B cell (primary cell): ENCODE measurements at regions not wholly inside any gene's neighbourhood (a gene's known extent, or its start where the extent isn't known, plus 50 kb on each side); places are given as distances from the start of the nearest gene placed in this dataset.

Experiments used
- ATAC-seq: fragments of 200-7000 bp; cut with Tn5 transposase; one replicate; pipeline ENCODE4 v1.10.0; 2021; ENCODE audit warnings: low read depth, mild to moderate bottlenecking, moderate number of reproducible peaks, moderate library complexity
- CTCF ChIA-PET: fragments of 350-600 bp; sonication (Branson Sonifier 250); formaldehyde crosslinking; loops from one replicate; lab custom pipeline; 2021; ENCODE audit warnings: antibody characterized with exemption, inconsistent platforms; lab: Charles Lee
- POLR2A ChIA-PET: fragments of 350-600 bp; sonication (Branson Sonifier 250); formaldehyde crosslinking; loops from one replicate; lab custom pipeline; 2021; ENCODE audit warnings: antibody characterized with exemption; lab: Charles Lee
- DNase-seq: peaks from one replicate; pipeline ENCODE4 v3.0.0; 2013
- H2AFZ ChIP-seq: 2 replicates; pipeline ENCODE4 v1.6.1; 2012; ENCODE audit warnings: mild to moderate bottlenecking, low read depth, low read length; ENCODE audit not compliant: insufficient read depth, poor library complexity, severe bottlenecking
- H3K27ac ChIP-seq, 2 donors: 1 replicate in 1 of 2; 2 replicates in 1 of 2; pipeline ENCODE4 v1.5.1; 2012 to 2013; ENCODE audit warnings: low read length in 2 of 2, mild to moderate bottlenecking in 2 of 2, moderate library complexity in 1 of 2
- H3K27me3 ChIP-seq, 4 experiments: fragments of 200-600 bp in 1 of 4; sonication (generic) in 1 of 4; replicated peaks in 1 of 4; 1 replicate in 2 of 4; 2 replicates in 2 of 4; pipeline versions ENCODE4 v1.6.1 to v1.7.0; 2013 to 2016; ENCODE audit warnings: low read length in 3 of 4, mild to moderate bottlenecking in 2 of 4, mixed read lengths in 1 of 4, moderate library complexity in 1 of 4; ENCODE audit not compliant: insufficient read depth in 4 of 4, control insufficient read depth in 3 of 4; ENCODE audit errors: control extremely low read depth in 1 of 4
- H3K36me3 ChIP-seq, 2 experiments: replicated peaks in 1 of 2; 1 replicate in 1 of 2; 2 replicates in 1 of 2; pipeline versions ENCODE4 v1.6.1 to v1.7.1; 2013; ENCODE audit warnings: low read length in 1 of 2; ENCODE audit not compliant: insufficient read depth in 2 of 2, control insufficient read depth in 1 of 2; ENCODE audit errors: control extremely low read depth in 1 of 2, extremely low read depth in 1 of 2
- H3K4me1 ChIP-seq, 2 donors: fragments of 200-600 bp in 1 of 2; sonication (generic) in 1 of 2; 1 replicate in 1 of 2; 2 replicates in 1 of 2; pipeline versions ENCODE4 v1.5.1 to v1.6.1; 2013 to 2017; ENCODE audit warnings: low read length in 2 of 2; ENCODE audit not compliant: control insufficient read depth in 2 of 2, insufficient read depth in 2 of 2
- H3K4me2 ChIP-seq: replicated peaks from 2 replicates; pipeline ENCODE3; 2012; ENCODE audit warnings: mild to moderate bottlenecking, low read depth, low read length; ENCODE audit not compliant: poor library complexity, severe bottlenecking
- H3K4me3 ChIP-seq, 5 experiments: fragments of 200-600 bp in 1 of 5; sonication (generic) in 1 of 5; 1 replicate in 3 of 5; 2 replicates in 2 of 5; pipeline versions ENCODE4 v1.5.1 to v1.7.0; 2011 to 2016; ENCODE audit warnings: low read length in 4 of 5, mild to moderate bottlenecking in 4 of 5, low read depth in 2 of 5, control low read depth in 1 of 5, moderate library complexity in 1 of 5; ENCODE audit not compliant: insufficient read depth in 1 of 5; ENCODE audit errors: control extremely low read depth in 1 of 5, extremely low read depth in 1 of 5
- H3K79me2 ChIP-seq: fragments of 200-600 bp; sonication (generic); one replicate; pipeline ENCODE4 v1.6.0; 2016; ENCODE audit warnings: low read length; ENCODE audit not compliant: control insufficient read depth, insufficient read depth
- H3K9ac ChIP-seq: fragments of 200-600 bp; sonication (generic); 2 replicates; pipeline ENCODE4 v1.6.1; 2017; ENCODE audit warnings: mild to moderate bottlenecking, low read length, moderate library complexity
- H3K9me3 ChIP-seq, 3 donors: one replicate each; pipeline versions ENCODE4 v1.6.1 to v1.7.1; 2013; ENCODE audit warnings: low read length in 2 of 3; ENCODE audit not compliant: control insufficient read depth in 2 of 3, insufficient read depth in 1 of 3; ENCODE audit errors: control extremely low read depth in 1 of 3
- H4K20me1 ChIP-seq: 2 replicates; pipeline ENCODE4 v1.6.0; 2012; ENCODE audit warnings: mild to moderate bottlenecking, low read length; ENCODE audit not compliant: insufficient read depth, control insufficient read depth, poor library complexity, severe bottlenecking
- H3K27ac Mint-ChIP-seq: one replicate; pipeline ENCODE4 v1.8.0; 2021; ENCODE audit warnings: mixed read lengths
- H3K27me3 Mint-ChIP-seq: one replicate; pipeline ENCODE4 v1.8.0; 2021; ENCODE audit warnings: mixed read lengths
- H3K4me1 Mint-ChIP-seq: one replicate; pipeline ENCODE4 v1.8.0; 2021; ENCODE audit warnings: mixed read lengths
- H3K4me3 Mint-ChIP-seq: one replicate; pipeline ENCODE4 v1.8.0; 2021; ENCODE audit warnings: mixed read lengths
- H3K9me3 Mint-ChIP-seq: one replicate; pipeline ENCODE4 v1.8.0; 2022; ENCODE audit warnings: mixed read lengths; ENCODE audit not compliant: insufficient read depth
- EZH2 ChIP-seq: IDR thresholded peaks from 2 replicates; pipeline ENCODE4 v1.6.1; 2012; ENCODE audit warnings: borderline replicate concordance, low read depth, mild to moderate bottlenecking, moderate library complexity, low read length; ENCODE audit not compliant: insufficient read depth, poor library complexity, severe bottlenecking
- WGBS: methylation state at CpG from one replicate; pipeline ENCODE4 v1.1.5; 2013; ENCODE audit warnings: missing lambda C conversion rate; ENCODE audit not compliant: insufficient coverage; 5-methylcytosine and 5-hydroxymethylcytosine counted together
- intact Hi-C: fragments of 100-400 bp; cut with micrococcal nuclease; formaldehyde crosslinking; loops from one replicate; pipeline ENCODE4 v1.10.0; 2022
- TF ChIP-seq, protein P1 (sequence below): fragments of 200-600 bp; IDR thresholded peaks from one replicate; pipeline ENCODE4 v1.8.0; 2022; ENCODE audit warnings: antibody characterized with exemption, mild to moderate bottlenecking

DNA sequence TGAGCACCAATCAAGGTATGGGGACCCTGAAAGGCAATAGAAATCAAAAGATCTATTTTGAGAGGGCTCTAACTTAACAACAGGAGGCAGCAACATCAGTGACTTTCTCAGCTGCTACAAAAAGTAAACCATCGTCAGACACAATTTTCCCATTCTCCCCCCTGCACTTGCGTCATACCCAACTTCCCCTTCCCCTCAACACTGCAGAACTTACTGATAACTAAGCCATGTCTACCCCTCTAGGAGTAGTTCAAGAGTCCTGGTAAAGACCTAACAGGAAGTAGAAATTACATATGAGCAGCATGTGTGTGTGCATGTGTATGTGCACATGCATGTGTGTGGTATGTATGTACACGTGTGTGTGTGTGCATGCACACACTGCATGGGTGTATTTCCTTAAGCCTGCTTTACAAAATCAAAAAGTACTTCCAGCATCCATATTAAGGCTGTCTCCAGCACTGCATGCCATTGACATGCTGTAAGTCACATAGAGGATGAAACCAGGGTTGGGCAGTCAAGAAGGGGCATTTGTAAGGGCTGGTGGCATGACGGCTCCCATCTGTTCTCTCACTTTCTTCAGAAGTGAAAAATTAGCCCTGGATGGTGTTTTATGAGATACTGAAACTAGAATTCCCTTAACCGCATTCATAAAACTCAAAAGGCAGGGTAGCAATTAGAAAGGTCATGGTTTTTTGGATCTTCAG, 460.1 kb upstream of the RUNX1 start:
- Histone ChIP-seq H2AFZ (no peak overlapping the region), H3K4me1 (peaks cover 0 to 5% of the 10 kb centered on the region in 2 donors), H3K9ac (no peak overlapping the region), H3K79me2 (no peaks in the 10 kb centered on the region), H3K9me3 (no peaks in the 10 kb centered on the region), H3K27ac (no peak overlapping the region), H3K27me3 (no peaks in the 10 kb centered on the region), H3K4me3 (no peak overlapping the region), H3K36me3 (no peaks in the 10 kb centered on the region), H4K20me1 (no peaks in the 10 kb centered on the region), H3K4me2 (no peak overlapping the region)
- TF ChIP-seq, protein P1, sequence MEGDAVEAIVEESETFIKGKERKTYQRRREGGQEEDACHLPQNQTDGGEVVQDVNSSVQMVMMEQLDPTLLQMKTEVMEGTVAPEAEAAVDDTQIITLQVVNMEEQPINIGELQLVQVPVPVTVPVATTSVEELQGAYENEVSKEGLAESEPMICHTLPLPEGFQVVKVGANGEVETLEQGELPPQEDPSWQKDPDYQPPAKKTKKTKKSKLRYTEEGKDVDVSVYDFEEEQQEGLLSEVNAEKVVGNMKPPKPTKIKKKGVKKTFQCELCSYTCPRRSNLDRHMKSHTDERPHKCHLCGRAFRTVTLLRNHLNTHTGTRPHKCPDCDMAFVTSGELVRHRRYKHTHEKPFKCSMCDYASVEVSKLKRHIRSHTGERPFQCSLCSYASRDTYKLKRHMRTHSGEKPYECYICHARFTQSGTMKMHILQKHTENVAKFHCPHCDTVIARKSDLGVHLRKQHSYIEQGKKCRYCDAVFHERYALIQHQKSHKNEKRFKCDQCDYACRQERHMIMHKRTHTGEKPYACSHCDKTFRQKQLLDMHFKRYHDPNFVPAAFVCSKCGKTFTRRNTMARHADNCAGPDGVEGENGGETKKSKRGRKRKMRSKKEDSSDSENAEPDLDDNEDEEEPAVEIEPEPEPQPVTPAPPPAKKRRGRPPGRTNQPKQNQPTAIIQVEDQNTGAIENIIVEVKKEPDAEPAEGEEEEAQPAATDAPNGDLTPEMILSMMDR, result no peak
- TF ChIP-seq EZH2, result no peak
- Mint-ChIP-seq H3K9me3 (no peaks in the 10 kb centered on the region), H3K4me3 (no peak overlapping the region), H3K27ac (no peak overlapping the region), H3K4me1 (peaks cover 12% of the 10 kb centered on the region), H3K27me3 (peaks cover 32% of the 10 kb centered on the region)
- ChIA-PET POLR2A (no interaction called here), CTCF (interaction anchor here (1.7 kb wide), 1 partner anchor 763 kb away, joined by 6 read pairs; no protein-coding TSS in a partner anchor)
- peak; percentile 21 for ATAC-seq
- WGBS, result 29% methylated on average over 1 of the region's 5 CpGs
- intact Hi-C loops, result no loop called here
- DNase-seq, result no peak

DNA sequence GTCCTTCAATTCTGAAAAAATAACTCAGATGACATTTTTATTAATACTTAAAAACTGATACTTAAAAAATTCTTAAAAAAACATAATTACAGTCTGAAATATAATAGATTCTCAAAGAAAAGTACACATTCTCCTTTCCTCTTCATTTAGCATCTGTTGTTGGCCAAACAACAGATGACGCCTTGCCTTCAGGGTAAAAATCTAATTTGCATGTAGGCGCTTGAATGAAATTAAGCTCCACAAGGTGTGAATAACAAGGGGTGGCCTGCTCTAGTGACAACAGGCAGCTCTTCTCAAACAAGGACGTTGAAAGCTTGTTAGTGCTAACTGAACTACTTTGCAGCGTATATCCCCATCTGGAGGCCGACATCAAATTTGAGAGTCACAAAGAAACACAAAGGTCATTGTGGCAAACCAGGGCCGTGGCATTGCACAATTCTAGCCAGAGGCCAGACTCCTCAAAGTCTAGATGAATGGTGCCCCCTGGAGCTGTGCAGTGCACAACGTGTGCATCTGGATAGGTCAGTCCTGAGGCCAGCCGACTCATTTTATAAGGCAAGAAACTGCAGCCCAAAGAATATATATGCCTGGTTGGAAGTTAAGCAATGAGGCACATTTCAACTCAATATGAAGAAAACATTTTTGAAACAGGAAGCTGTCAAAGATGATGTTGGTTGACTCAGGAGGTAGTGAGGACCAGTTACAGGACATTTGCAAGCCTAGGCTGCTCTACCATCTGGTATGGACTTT, 459.2 kb upstream of the RUNX1 start:
- no peak overlapping the region for H3K4me2 ChIP-seq
- Mint-ChIP-seq H3K27me3 (peaks cover 31% of the 10 kb centered on the region), H3K4me3 (no peak overlapping the region), H3K4me1 (peaks cover 19% of the 10 kb centered on the region), H3K27ac (no peak overlapping the region), H3K9me3 (no peaks in the 10 kb centered on the region)
- H3K9me3 ChIP-seq, result no peaks in the 10 kb centered on the region
- ChIA-PET POLR2A (no interaction called here), CTCF (interaction anchor here (1.7 kb wide), 1 partner anchor 762 kb away, joined by 6 read pairs; no protein-coding TSS in a partner anchor)
- no peaks in the 10 kb centered on the region for H3K36me3 ChIP-seq
- H3K79me2 ChIP-seq, result no peaks in the 10 kb centered on the region
- no peak overlapping the region for H2AFZ ChIP-seq
- ATAC-seq, result no peak
- no peaks in the 10 kb centered on the region for H4K20me1 ChIP-seq
- TF ChIP-seq, protein P1, result no peak
- no peak for TF ChIP-seq EZH2
- DNase-seq, result no peak
- no peak overlapping the region for H3K27ac ChIP-seq
- peaks cover 7 to 11% of the 10 kb centered on the region in 2 donors for H3K4me1 ChIP-seq
- H3K4me3 ChIP-seq, result no peak overlapping the region
- H3K9ac ChIP-seq, result no peak overlapping the region
- H3K27me3 ChIP-seq, result no peaks in the 10 kb centered on the region
- 53% methylated on average over 6 of the region's 8 CpGs for WGBS
- intact Hi-C loops, result no loop called here
